AG04449 (cell line): ENCODE measurements at regions not wholly inside any gene's neighbourhood (a gene's known extent, or its start where the extent isn't known, plus 50 kb on each side); places are given as distances from the start of the nearest gene placed in this dataset.

Experiments
- CTCF ChIA-PET: fragments of 350-600 bp; formaldehyde crosslinking; extraction: SDS; loops from one replicate; lab custom pipeline; 2021; ENCODE audit warnings: antibody characterized with exemption; lab: Yijun Ruan, JAX
- POLR2A ChIA-PET: fragments of 400-600, 350-600 bp; formaldehyde crosslinking; extraction: SDS; loops from one replicate; lab custom pipeline; 2020; ENCODE audit warnings: antibody characterized with exemption, inconsistent platforms; lab: Yijun Ruan, JAX
- DNase-seq: peaks from one replicate; pipeline ENCODE4 v3.0.0-alpha.2; 2010; ENCODE audit warnings: low read depth, low spot score
- H3K4me3 ChIP-seq: 2 replicates; pipeline ENCODE4 v1.5.1; 2011; ENCODE audit warnings: low read depth, mild to moderate bottlenecking, control low read depth, low read length
- TF ChIP-seq, protein P1 (sequence below): IDR thresholded peaks from one replicate; pipeline ENCODE4 v1.5.1; 2011; ENCODE audit warnings: mild to moderate bottlenecking, moderate library complexity, low read length, control low read depth, inconsistent platforms; ENCODE audit not compliant: insufficient read depth; ENCODE audit errors: missing control alignments

GRCh38 chr17:70296456-70296855, 127.1 kb downstream of the KCNJ2 start:
- DNase-seq = no peak
- CTCF ChIA-PET = no interaction called here
- TF ChIP-seq, protein P1, sequence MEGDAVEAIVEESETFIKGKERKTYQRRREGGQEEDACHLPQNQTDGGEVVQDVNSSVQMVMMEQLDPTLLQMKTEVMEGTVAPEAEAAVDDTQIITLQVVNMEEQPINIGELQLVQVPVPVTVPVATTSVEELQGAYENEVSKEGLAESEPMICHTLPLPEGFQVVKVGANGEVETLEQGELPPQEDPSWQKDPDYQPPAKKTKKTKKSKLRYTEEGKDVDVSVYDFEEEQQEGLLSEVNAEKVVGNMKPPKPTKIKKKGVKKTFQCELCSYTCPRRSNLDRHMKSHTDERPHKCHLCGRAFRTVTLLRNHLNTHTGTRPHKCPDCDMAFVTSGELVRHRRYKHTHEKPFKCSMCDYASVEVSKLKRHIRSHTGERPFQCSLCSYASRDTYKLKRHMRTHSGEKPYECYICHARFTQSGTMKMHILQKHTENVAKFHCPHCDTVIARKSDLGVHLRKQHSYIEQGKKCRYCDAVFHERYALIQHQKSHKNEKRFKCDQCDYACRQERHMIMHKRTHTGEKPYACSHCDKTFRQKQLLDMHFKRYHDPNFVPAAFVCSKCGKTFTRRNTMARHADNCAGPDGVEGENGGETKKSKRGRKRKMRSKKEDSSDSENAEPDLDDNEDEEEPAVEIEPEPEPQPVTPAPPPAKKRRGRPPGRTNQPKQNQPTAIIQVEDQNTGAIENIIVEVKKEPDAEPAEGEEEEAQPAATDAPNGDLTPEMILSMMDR = no peak
- H3K4me3 ChIP-seq = no peak overlapping the region
- POLR2A ChIA-PET = no interaction called here

GRCh38 chr17:70297397-70297796, 128.1 kb downstream of the KCNJ2 start:
- H3K4me3 ChIP-seq = no peak overlapping the region
- no peak for DNase-seq
- ChIA-PET POLR2A (no interaction called here), CTCF (no interaction called here)
- TF ChIP-seq, protein P1 = no peak

GRCh38 chr17:70298929-70299531, 129.7 kb downstream of the KCNJ2 start:
- no peak for DNase-seq
- TF ChIP-seq, protein P1 = no peak
- POLR2A ChIA-PET = no interaction called here
- H3K4me3 ChIP-seq = no peak overlapping the region
- CTCF ChIA-PET = no interaction called here

DNA sequence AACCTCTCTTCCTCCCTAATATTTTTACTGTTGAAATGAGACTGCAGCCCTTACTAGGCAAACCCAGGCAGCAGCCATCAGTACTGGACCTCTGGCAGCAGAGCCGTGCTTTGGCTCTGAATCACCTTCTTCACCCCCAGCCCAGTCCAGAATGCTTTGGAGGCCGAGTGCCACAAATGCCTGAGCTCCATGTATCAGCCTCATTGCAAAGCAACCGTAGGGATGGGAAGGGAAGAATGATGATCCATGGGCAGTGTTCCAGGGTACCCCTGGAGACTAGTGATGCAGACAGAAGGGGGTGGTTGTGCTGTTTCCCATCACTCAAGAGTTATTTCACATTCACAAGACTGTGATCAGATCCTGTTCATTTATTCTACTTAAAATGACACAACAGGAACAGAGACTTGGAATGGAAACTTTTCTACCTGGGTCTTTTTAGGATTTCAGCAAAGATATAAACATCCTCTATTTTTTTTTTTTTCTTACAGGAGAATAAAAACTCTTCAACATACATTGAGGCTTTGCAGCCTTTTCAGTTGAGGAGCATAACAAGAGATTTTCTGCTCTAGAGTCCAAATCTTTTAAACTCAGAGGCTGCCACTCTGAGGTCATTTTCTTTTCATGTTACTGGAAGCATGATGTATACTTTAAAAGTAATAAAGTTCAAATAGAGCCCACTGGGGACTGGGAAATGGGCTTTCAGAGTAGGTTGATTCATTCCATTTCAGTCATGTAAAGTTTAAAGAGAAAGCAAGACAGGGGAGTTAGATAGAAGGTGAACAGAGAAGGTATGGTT, 138.3 kb downstream of the KCNJ2 start:
- POLR2A ChIA-PET = no interaction called here
- CTCF ChIA-PET = no interaction called here
- no peak overlapping the region for H3K4me3 ChIP-seq
- TF ChIP-seq, protein P1 = no peak
- DNase-seq = no peak

DNA sequence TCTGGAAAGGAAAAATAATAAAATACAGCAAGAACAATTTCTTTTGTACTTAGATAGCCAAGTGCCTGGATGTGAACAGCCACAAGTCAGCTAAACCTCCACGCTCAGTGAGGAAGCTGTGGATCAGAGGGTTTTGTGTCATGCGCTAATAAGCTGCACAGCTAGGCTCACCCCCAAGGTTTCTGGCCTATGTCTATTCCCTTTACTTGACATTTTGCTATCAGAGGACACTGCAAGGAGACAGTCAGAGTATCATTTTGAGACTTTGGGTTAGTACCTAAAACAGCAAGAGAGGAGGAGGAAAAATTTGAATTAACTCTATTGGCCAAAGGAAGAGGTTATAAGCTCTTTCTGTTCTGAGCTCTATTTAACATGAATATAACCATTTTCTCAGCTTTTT, 139.3 kb downstream of the KCNJ2 start:
- TF ChIP-seq, protein P1 = no peak
- no peak overlapping the region for H3K4me3 ChIP-seq
- CTCF ChIA-PET = no interaction called here
- POLR2A ChIA-PET = no interaction called here
- DNase-seq = no peak

- POLR2A ChIA-PET = no interaction called here
- H3K4me3 ChIP-seq = no peak overlapping the region
- no peak for DNase-seq
- TF ChIP-seq, protein P1 = no peak
- CTCF ChIA-PET = no interaction called here
These were observed 140.9 kb downstream of the KCNJ2 start for GRCh38 chr17:70310221-70310672.
